Prostate gland (tissue), 2 donors: ENCODE measurements at regions not wholly inside any gene's neighbourhood (a gene's known extent, or its start where the extent isn't known, plus 50 kb on each side); places are given as distances from the start of the nearest gene placed in this dataset.
"Not testable (repeated sequence)": the region's sequence is repeated elsewhere in the genome, so short reads cannot be mapped to it uniquely, and the experiment has no call there.

Experiments
- POLR2A ChIP-seq: fragments of 450-650 bp; IDR thresholded peaks from one replicate; pipeline ENCODE4 v1.6.1; 2016; ENCODE audit warnings: antibody characterized with exemption, mild to moderate bottlenecking
- POLR2AphosphoS5 ChIP-seq: sonication (generic); formaldehyde crosslinking; IDR thresholded peaks from one replicate; pipeline ENCODE4 v1.6.1; 2017; ENCODE audit warnings: antibody characterized with exemption
- TF ChIP-seq, protein P1 (sequence below), 4 experiments: fragments of 200-600 bp in 2 of 4; fragments of 450-650 bp in 2 of 4; sonication (generic) in 2 of 4; IDR thresholded peaks; 1 replicate in 3 of 4; 2 replicates in 1 of 4; pipeline ENCODE4 v1.5.1; 2016 to 2019; ENCODE audit warnings: antibody characterized with exemption in 4 of 4, mild to moderate bottlenecking in 2 of 4, moderate library complexity in 2 of 4

DNA sequence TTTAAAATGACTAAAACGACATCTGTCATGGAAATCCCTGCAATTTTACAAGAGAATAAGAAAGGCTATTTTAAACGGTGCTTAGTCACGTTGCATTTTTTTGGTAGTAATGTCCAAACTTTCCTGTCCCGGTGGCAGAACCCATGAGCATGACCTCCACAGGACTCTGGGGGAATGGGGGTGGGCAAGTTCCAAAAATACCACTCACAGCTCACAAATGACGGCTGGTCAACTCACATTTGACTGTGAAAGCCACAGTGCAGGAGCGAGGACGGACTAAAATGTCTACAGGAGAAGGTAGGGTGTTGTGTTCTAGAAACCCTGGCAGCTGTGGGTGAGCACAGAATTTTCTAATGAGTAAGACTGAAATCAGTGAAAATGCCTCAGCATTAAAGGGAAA is 331.5 kb downstream of the BCL2L11 start:
- TF ChIP-seq, protein P1, sequence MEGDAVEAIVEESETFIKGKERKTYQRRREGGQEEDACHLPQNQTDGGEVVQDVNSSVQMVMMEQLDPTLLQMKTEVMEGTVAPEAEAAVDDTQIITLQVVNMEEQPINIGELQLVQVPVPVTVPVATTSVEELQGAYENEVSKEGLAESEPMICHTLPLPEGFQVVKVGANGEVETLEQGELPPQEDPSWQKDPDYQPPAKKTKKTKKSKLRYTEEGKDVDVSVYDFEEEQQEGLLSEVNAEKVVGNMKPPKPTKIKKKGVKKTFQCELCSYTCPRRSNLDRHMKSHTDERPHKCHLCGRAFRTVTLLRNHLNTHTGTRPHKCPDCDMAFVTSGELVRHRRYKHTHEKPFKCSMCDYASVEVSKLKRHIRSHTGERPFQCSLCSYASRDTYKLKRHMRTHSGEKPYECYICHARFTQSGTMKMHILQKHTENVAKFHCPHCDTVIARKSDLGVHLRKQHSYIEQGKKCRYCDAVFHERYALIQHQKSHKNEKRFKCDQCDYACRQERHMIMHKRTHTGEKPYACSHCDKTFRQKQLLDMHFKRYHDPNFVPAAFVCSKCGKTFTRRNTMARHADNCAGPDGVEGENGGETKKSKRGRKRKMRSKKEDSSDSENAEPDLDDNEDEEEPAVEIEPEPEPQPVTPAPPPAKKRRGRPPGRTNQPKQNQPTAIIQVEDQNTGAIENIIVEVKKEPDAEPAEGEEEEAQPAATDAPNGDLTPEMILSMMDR (IDR thresholded peaks at IDR 0.05) = not testable (repeated sequence)
- TF ChIP-seq POLR2A, POLR2AphosphoS5: not testable (repeated sequence)
